Natural killer cell (primary cell): ENCODE measurements at regions not wholly inside any gene's neighbourhood (a gene's known extent, or its start where the extent isn't known, plus 50 kb on each side); places are given as distances from the start of the nearest gene placed in this dataset.

Experiments used
- ATAC-seq, 3 donors: fragments of 150-1000 bp in 2 of 3; fragments of 200-7000 bp in 1 of 3; cut with Tn5 transposase; 1 replicate in 1 of 3; 2 replicates in 2 of 3; pipeline ENCODE4 v1.10.0; 2021; ENCODE audit warnings: mild to moderate bottlenecking in 2 of 3, moderate library complexity in 2 of 3
- DNase-seq, 2 donors: peaks; one replicate each; pipeline versions ENCODE4 v3.0.0 to v3.0.0-alpha.2; 2013 to 2021; ENCODE audit warnings: mixed read lengths in 1 of 2
- H3K27ac ChIP-seq: one replicate; pipeline ENCODE4 v1.5.1; 2013; ENCODE audit warnings: mild to moderate bottlenecking, low read length
- H3K27me3 ChIP-seq: one replicate; pipeline ENCODE4 v1.6.1; 2013; ENCODE audit warnings: low read length; ENCODE audit not compliant: control insufficient read depth, insufficient read depth
- H3K36me3 ChIP-seq: one replicate; pipeline ENCODE4 v1.6.1; 2013; ENCODE audit warnings: low read length; ENCODE audit not compliant: control insufficient read depth, insufficient read depth
- H3K4me1 ChIP-seq: one replicate; pipeline ENCODE4 v1.6.1; 2013; ENCODE audit warnings: low read length; ENCODE audit not compliant: control insufficient read depth, insufficient read depth
- H3K4me3 ChIP-seq: one replicate; pipeline ENCODE4 v1.5.1; 2013; ENCODE audit warnings: low read length
- H3K9me3 ChIP-seq: one replicate; pipeline ENCODE4 v1.6.1; 2013; ENCODE audit warnings: low read length; ENCODE audit not compliant: control insufficient read depth, insufficient read depth
- H3K27ac Mint-ChIP-seq, 2 donors: one replicate each; pipeline ENCODE4 v1.8.0; 2022; ENCODE audit warnings: mild to moderate bottlenecking in 2 of 2, mixed read lengths in 2 of 2, moderate library complexity in 1 of 2
- H3K27me3 Mint-ChIP-seq, 2 donors: one replicate each; pipeline ENCODE4 v1.8.0; 2022; ENCODE audit warnings: low read depth in 2 of 2, mixed read lengths in 2 of 2
- H3K36me3 Mint-ChIP-seq: one replicate; pipeline ENCODE4 v1.8.0; 2022; ENCODE audit warnings: mixed read lengths
- H3K4me1 Mint-ChIP-seq, 2 donors: one replicate each; pipeline ENCODE4 v1.8.0; 2022; ENCODE audit warnings: mixed read lengths in 2 of 2
- H3K4me3 Mint-ChIP-seq: one replicate; pipeline ENCODE4 v1.8.0; 2022; ENCODE audit warnings: mild to moderate bottlenecking, moderate library complexity, mixed read lengths
- H3K9me3 Mint-ChIP-seq, 2 donors: one replicate each; pipeline ENCODE4 v1.8.0; 2022; ENCODE audit warnings: mixed read lengths in 2 of 2
- WGBS: methylation state at CpG from one replicate; pipeline ENCODE4 v1.1.7; 2013; ENCODE audit warnings: missing lambda C conversion rate; ENCODE audit not compliant: insufficient coverage; 5-methylcytosine and 5-hydroxymethylcytosine counted together
- intact Hi-C: fragments of 100-400 bp; cut with micrococcal nuclease; formaldehyde crosslinking; loops from one replicate; pipeline ENCODE4 v1.14.2; 2022
- TF ChIP-seq, protein P1 (sequence below): fragments of 200-600 bp; IDR thresholded peaks from one replicate; pipeline ENCODE4 v1.8.0; 2022; ENCODE audit warnings: antibody characterized with exemption

DNA sequence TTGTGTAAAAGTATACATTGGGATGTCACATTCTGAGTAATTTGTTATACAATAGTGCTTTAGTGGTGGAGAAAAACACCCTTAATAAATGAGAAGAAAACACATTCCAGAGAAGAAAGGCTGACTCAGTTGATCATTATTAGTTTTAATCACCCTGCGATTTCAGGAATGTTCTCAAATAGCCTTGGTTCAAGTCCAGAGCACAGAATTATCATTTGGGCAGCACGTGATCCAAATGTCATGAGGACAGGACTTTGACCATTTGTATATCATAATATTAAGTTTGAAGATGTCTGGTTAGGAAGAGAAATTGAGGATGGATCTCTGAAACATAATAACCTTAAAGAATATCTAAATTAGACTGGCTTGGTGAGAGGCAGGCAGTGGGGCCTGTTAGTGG, 1434.3 kb upstream of the TENM3 start:
- WGBS: 86% methylated on average over 2 of the region's 2 CpGs
- TF ChIP-seq, protein P1, sequence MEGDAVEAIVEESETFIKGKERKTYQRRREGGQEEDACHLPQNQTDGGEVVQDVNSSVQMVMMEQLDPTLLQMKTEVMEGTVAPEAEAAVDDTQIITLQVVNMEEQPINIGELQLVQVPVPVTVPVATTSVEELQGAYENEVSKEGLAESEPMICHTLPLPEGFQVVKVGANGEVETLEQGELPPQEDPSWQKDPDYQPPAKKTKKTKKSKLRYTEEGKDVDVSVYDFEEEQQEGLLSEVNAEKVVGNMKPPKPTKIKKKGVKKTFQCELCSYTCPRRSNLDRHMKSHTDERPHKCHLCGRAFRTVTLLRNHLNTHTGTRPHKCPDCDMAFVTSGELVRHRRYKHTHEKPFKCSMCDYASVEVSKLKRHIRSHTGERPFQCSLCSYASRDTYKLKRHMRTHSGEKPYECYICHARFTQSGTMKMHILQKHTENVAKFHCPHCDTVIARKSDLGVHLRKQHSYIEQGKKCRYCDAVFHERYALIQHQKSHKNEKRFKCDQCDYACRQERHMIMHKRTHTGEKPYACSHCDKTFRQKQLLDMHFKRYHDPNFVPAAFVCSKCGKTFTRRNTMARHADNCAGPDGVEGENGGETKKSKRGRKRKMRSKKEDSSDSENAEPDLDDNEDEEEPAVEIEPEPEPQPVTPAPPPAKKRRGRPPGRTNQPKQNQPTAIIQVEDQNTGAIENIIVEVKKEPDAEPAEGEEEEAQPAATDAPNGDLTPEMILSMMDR: no peak
- H3K27me3 Mint-ChIP-seq: no peaks in the 10 kb centered on the region
- intact Hi-C loops: no loop called here
- ATAC-seq (no peak), DNase-seq (no peak)
- Histone ChIP-seq H3K9me3 (no peaks in the 10 kb centered on the region), H3K27ac (no peak overlapping the region), H3K27me3 (no peaks in the 10 kb centered on the region), H3K4me1 (no peaks in the 10 kb centered on the region), H3K4me3 (no peak overlapping the region), H3K36me3 (no peaks in the 10 kb centered on the region)
- peaks cover 2 to 6% of the 10 kb centered on the region in 2 donors for H3K9me3 Mint-ChIP-seq
- H3K4me3 Mint-ChIP-seq: no peak overlapping the region
- no peak overlapping the region for H3K27ac Mint-ChIP-seq
- no peaks in the 10 kb centered on the region for H3K36me3 Mint-ChIP-seq
- no peaks in the 10 kb centered on the region for H3K4me1 Mint-ChIP-seq

DNA sequence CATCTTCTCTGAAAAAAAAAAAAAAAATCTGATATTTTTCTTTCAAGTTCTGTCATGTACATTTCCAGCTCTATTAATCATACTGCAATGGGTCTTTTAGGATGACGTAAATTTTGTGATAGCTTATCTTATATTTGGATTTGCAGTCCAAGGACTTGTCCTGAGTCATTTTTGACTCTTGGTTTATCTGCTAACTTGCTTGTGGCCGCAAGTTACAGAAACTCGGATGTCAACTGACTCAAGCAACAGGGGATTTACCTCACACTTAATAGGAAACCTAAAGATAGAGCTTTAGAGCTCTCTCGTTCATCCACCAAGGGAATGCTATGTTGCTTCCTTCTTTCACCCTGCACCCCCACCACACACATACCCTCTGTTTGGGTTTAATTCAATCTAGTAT, 1433.8 kb upstream of the TENM3 start:
- H3K27ac Mint-ChIP-seq: no peak overlapping the region
- H3K4me3 ChIP-seq: no peak overlapping the region
- TF ChIP-seq, protein P1: no peak
- no peak overlapping the region for H3K27ac ChIP-seq
- H3K36me3 ChIP-seq: no peaks in the 10 kb centered on the region
- ATAC-seq: no peak
- no peaks in the 10 kb centered on the region for H3K36me3 Mint-ChIP-seq
- WGBS: 94% methylated on average over 4 of the region's 4 CpGs
- no peaks in the 10 kb centered on the region for H3K27me3 Mint-ChIP-seq
- intact Hi-C loops: no loop called here
- no peak for DNase-seq
- H3K27me3 ChIP-seq: no peaks in the 10 kb centered on the region
- H3K9me3 ChIP-seq: no peaks in the 10 kb centered on the region
- no peaks in the 10 kb centered on the region for H3K4me1 Mint-ChIP-seq
- peaks cover 2 to 6% of the 10 kb centered on the region in 2 donors for H3K9me3 Mint-ChIP-seq
- no peaks in the 10 kb centered on the region for H3K4me1 ChIP-seq
- H3K4me3 Mint-ChIP-seq: no peak overlapping the region

DNA sequence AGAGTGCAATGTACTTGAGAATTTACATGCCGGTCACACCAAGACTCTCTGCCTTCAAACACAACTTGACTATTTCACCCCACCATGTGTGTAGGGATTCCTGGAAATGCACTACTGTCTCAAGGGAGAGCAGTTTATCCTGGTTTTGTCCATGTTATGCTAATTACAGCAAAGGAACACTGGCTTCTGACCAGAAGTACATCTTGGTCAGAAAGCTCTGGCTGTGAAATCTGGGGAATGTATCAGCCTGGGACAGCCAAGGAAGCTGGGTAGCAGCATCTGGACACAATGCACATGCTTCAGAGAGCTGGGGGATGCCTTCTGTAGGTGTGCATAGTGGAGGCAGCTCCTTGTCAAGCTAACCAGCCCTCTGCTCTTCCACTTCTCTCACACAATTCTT, 1432.6 kb upstream of the TENM3 start:
- WGBS: no CpG with 5 or more reads among the region's 1 CpG
- no peaks in the 10 kb centered on the region for H3K9me3 ChIP-seq
- no peak for ATAC-seq
- intact Hi-C loops: no loop called here
- Mint-ChIP-seq H3K9me3 (peaks cover 2 to 9% of the 10 kb centered on the region in 2 donors), H3K4me1 (no peaks in the 10 kb centered on the region), H3K27me3 (no peaks in the 10 kb centered on the region), H3K36me3 (no peaks in the 10 kb centered on the region), H3K27ac (no peak overlapping the region), H3K4me3 (no peak overlapping the region)
- H3K36me3 ChIP-seq: no peaks in the 10 kb centered on the region
- no peaks in the 10 kb centered on the region for H3K27me3 ChIP-seq
- TF ChIP-seq, protein P1: no peak
- no peaks in the 10 kb centered on the region for H3K4me1 ChIP-seq
- DNase-seq: no peak
- no peak overlapping the region for H3K27ac ChIP-seq
- H3K4me3 ChIP-seq: no peak overlapping the region

DNA sequence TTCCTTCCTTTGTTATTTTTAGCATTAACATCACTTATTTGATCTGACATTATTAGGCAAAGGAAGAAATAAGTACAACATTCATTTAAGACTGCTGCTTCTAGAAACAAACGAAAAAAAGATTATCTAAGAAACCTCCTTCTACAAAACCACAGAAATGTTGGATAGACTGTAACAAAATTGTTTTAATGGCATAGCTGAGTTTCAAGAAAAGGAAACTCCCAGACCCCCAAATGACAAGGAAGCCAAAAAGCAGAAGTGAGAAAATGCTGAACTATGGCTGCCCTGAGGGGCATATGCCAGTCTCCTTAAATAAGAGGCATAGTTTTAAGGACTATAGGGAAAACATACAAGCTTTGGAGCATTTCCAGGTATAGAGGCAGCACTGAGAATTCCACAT, 1431.6 kb upstream of the TENM3 start:
- no peak overlapping the region for H3K4me3 Mint-ChIP-seq
- H3K4me3 ChIP-seq: no peak overlapping the region
- H3K27ac ChIP-seq: no peak overlapping the region
- H3K36me3 ChIP-seq: no peaks in the 10 kb centered on the region
- H3K36me3 Mint-ChIP-seq: no peaks in the 10 kb centered on the region
- no peaks in the 10 kb centered on the region for H3K4me1 Mint-ChIP-seq
- DNase-seq (no peak), ATAC-seq (no peak)
- no peaks in the 10 kb centered on the region for H3K27me3 ChIP-seq
- intact Hi-C loops: no loop called here
- no peak overlapping the region for H3K27ac Mint-ChIP-seq
- no CpG with 5 or more reads among the region's 1 CpG for WGBS
- no peaks in the 10 kb centered on the region for H3K9me3 ChIP-seq
- TF ChIP-seq, protein P1: no peak
- H3K9me3 Mint-ChIP-seq: peaks cover 2 to 10% of the 10 kb centered on the region in 2 donors
- H3K4me1 ChIP-seq: no peaks in the 10 kb centered on the region
- H3K27me3 Mint-ChIP-seq: no peaks in the 10 kb centered on the region
